ENCODE measurements at regions not wholly inside any gene's neighbourhood (a gene's known extent, or its start where the extent isn't known, plus 50 kb on each side); places are given as distances from the start of the nearest gene placed in this dataset.

DNA sequence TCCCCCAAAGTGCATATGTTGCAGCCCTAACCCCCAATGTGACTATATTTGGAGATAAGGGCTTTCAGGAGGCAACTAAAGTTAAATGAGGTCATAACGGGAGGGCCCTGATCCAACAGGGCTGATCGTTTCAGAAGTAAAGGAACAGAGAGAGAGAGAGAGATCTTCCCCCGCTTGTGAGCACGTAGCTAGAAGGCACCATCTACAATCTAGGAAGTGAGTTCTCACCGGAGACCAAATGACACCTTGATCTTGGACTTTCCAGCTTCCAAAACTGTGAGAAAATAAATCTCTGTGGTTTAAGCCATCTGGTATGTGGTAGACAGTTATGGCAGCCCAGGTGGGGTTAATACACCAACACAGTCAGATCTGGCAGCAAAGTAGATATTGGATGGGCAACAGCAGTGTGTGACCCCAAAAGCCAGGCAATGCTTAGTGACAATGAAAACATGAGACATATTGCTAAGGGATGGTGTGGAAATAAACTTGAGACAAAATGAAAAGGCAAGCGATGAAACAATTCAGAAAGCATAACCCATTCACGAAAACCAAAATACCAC lies 147.2 kb upstream of the GSC start:
- H3K27ac ChIP-seq: no peak overlapping the region
- no peak overlapping the region for H3K4me3 ChIP-seq
- DNase-seq (no peak), ATAC-seq (no peak)
- no peaks in the 10 kb centered on the region for H3K9me3 ChIP-seq
- H3K27me3 ChIP-seq: peaks cover 0 to 15% of the 10 kb centered on the region in 2 donors
- H3K4me1 ChIP-seq: no peaks in the 10 kb centered on the region
- H3K36me3 ChIP-seq: no peaks in the 10 kb centered on the region
- intact Hi-C loops (cut with DNase I): no loop called here
- TF ChIP-seq, protein P1, sequence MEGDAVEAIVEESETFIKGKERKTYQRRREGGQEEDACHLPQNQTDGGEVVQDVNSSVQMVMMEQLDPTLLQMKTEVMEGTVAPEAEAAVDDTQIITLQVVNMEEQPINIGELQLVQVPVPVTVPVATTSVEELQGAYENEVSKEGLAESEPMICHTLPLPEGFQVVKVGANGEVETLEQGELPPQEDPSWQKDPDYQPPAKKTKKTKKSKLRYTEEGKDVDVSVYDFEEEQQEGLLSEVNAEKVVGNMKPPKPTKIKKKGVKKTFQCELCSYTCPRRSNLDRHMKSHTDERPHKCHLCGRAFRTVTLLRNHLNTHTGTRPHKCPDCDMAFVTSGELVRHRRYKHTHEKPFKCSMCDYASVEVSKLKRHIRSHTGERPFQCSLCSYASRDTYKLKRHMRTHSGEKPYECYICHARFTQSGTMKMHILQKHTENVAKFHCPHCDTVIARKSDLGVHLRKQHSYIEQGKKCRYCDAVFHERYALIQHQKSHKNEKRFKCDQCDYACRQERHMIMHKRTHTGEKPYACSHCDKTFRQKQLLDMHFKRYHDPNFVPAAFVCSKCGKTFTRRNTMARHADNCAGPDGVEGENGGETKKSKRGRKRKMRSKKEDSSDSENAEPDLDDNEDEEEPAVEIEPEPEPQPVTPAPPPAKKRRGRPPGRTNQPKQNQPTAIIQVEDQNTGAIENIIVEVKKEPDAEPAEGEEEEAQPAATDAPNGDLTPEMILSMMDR (IDR thresholded peaks at IDR 0.05): no peak

- H3K9me3 ChIP-seq: no peaks in the 10 kb centered on the region
- H3K4me1 ChIP-seq: no peaks in the 10 kb centered on the region
- DNase-seq: no peak
- H3K27me3 ChIP-seq: peaks cover 0 to 10% of the 10 kb centered on the region in 2 donors
- H3K27ac ChIP-seq: no peak overlapping the region
- intact Hi-C loops (cut with DNase I): no loop called here
- no peaks in the 10 kb centered on the region for H3K36me3 ChIP-seq
- TF ChIP-seq, protein P1 (IDR thresholded peaks at IDR 0.05): no peak
- no peak for ATAC-seq
- H3K4me3 ChIP-seq: no peak overlapping the region
These were observed 144.3 kb upstream of the GSC start for GRCh38 chr14:94914191-94914590.

- Histone ChIP-seq H3K9me3 (no peaks in the 10 kb centered on the region), H3K4me1 (no peaks in the 10 kb centered on the region), H3K27ac (no peak overlapping the region), H3K27me3 (peaks cover 0 to 7% of the 10 kb centered on the region in 2 donors), H3K4me3 (no peak overlapping the region), H3K36me3 (no peaks in the 10 kb centered on the region)
- intact Hi-C loops (cut with DNase I): no loop called here
- TF ChIP-seq, protein P1 (IDR thresholded peaks at IDR 0.05): no peak
- DNase-seq (no peak), ATAC-seq (no peak)
These were observed 137.8 kb upstream of the GSC start for GRCh38 chr14:94907626-94908261.

DNA sequence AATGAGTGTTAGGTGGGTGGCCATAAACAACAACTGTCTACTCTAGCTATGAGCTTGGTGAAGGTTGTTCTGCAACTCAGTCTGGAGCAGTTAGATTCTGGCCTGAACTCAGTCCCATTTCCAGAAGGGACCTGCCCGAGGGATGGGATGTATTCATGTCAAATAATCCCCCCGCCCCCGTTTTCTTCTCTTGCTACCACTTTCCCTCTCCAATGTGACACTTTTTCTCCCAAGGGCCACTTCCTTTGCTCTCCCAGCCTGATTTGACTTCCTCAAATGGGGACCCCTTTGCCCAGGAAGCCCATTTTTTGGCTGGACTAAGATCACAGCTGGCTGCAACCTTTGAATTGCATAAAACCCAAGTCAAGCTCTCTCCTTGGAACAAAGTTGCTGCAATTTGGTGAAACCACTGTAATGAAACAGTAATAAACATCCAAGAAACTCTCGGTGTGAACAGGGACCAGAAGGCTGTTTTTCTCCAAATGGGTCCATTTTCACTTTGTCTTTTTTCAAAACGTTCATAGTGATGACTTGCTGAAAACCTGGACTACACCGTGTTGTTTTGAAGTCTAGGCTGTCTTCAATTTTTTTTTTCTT lies 137.2 kb upstream of the GSC start:
- Histone ChIP-seq H3K9me3 (no peaks in the 10 kb centered on the region), H3K36me3 (no peaks in the 10 kb centered on the region), H3K27ac (no peak overlapping the region), H3K4me3 (no peak overlapping the region), H3K27me3 (peaks cover 0 to 7% of the 10 kb centered on the region in 2 donors), H3K4me1 (no peaks in the 10 kb centered on the region)
- intact Hi-C loops (cut with DNase I): no loop called here
- no peak for ATAC-seq
- DNase-seq: no peak
- TF ChIP-seq, protein P1 (IDR thresholded peaks at IDR 0.05): no peak

- Histone ChIP-seq H3K27me3 (peaks cover 0 to 7% of the 10 kb centered on the region in 2 donors), H3K9me3 (no peaks in the 10 kb centered on the region), H3K27ac (no peak overlapping the region), H3K4me3 (no peak overlapping the region), H3K4me1 (no peaks in the 10 kb centered on the region), H3K36me3 (no peaks in the 10 kb centered on the region)
- DNase-seq (no peak), ATAC-seq (no peak)
- TF ChIP-seq, protein P1 (IDR thresholded peaks at IDR 0.05): no peak
- intact Hi-C loops (cut with DNase I): no loop called here
These were observed 136.7 kb upstream of the GSC start for GRCh38 chr14:94906577-94906976.

Measured in left lung (tissue), 4 donors.